HuH-7.5 (cell line): ENCODE measurements at regions not wholly inside any gene's neighbourhood (a gene's known extent, or its start where the extent isn't known, plus 50 kb on each side); places are given as distances from the start of the nearest gene placed in this dataset.

Experiments used
- DNase-seq: peaks from one replicate; pipeline ENCODE4 v3.0.0; 2011; ENCODE audit warnings: low spot score

GRCh38 chr10:131691481-131692090 lies 209.2 kb upstream of the PPP2R2D start:
- no peak for DNase-seq

GRCh38 chr10:131692176-131692575 lies 208.6 kb upstream of the PPP2R2D start:
- DNase-seq = no peak

GRCh38 chr10:131692686-131693334 lies 208.0 kb upstream of the PPP2R2D start:
- no peak for DNase-seq

- no peak for DNase-seq
These were observed 207.0 kb upstream of the PPP2R2D start for GRCh38 chr10:131693766-131694165.

GRCh38 chr10:131694168-131694780 lies 206.5 kb upstream of the PPP2R2D start:
- DNase-seq = no peak

DNA sequence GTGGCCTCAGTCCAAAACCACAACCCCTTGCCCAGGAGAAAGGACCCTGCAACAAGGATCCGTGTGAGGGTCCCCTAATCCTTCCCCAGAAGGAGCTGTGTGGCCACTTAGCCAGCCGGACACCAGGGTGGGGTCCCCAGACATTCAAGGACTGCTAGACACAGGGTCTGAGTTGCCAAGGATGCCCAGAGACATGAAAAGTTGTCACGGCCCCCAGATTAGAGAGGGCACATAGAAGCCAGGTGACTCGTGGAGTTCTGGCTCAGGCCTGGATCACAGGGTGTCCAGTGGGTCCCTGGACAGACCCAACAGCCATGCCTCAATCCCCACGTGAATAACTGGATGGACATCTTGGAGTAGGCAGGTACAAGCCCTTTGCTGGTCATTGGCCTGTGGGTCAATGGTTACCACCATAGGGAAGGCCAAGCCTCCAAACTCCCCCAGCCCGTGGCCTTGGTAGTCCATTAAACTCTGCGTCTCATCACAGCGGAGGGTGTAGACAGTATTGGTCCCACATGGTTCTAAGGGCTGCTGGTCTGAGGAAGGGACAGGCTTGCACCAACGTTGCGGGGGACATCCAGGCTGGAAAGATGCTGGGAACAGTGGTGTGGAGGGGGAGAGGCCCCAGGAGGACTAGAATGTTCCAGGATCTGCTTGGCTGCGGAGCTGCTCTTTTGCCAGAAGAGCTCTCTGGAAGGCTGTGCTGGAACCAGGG lies 205.9 kb upstream of the PPP2R2D start:
- no peak for DNase-seq

GRCh38 chr10:131695496-131696165 lies 205.2 kb upstream of the PPP2R2D start:
- no peak for DNase-seq

GRCh38 chr10:131697476-131698128 lies 203.2 kb upstream of the PPP2R2D start:
- no peak for DNase-seq

DNA sequence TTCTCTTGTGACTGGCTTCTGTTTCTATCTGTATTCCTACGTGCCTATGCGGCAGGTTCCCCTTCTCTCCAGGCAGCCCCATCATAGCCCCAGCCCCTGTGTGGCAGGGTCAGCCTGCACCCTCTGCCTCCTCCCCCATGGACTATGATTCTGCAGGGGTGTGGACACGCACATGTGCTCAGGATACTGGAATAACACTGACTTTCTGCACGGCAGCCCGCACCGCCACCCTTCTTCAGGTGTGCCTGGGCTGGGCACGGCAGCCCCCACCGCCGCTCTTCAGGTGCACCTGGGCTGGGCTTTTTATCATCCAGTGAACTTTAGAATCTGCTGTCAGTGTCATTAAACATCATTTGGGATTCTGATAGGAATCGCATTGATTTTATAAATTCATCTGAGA lies 202.6 kb upstream of the PPP2R2D start:
- no peak for DNase-seq

DNA sequence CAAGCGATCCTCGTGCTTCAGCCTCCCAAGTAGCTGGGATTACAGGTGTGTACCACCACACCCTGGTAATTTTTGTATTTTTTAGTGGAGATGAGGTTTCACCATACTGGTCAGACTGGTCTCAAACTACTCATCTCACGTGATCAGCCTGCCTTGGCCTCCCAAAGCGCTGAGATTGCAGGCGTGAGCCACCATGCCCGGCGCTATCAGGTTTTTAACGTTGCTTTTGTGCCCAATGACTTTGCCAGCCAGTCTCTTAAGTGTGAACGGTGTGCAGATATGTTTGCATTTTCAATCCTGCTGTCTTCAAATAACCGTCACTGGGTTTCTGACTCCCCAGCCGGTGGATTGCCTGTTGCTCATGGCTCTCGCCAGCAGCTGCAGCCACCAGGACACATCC lies 201.8 kb upstream of the PPP2R2D start:
- DNase-seq = no peak

GRCh38 chr10:131700032-131700431 lies 200.8 kb upstream of the PPP2R2D start:
- DNase-seq = no peak

GRCh38 chr10:131700506-131700905 lies 200.3 kb upstream of the PPP2R2D start:
- DNase-seq = no peak

GRCh38 chr10:131701131-131701947 lies 199.5 kb upstream of the PPP2R2D start:
- DNase-seq = no peak

DNA sequence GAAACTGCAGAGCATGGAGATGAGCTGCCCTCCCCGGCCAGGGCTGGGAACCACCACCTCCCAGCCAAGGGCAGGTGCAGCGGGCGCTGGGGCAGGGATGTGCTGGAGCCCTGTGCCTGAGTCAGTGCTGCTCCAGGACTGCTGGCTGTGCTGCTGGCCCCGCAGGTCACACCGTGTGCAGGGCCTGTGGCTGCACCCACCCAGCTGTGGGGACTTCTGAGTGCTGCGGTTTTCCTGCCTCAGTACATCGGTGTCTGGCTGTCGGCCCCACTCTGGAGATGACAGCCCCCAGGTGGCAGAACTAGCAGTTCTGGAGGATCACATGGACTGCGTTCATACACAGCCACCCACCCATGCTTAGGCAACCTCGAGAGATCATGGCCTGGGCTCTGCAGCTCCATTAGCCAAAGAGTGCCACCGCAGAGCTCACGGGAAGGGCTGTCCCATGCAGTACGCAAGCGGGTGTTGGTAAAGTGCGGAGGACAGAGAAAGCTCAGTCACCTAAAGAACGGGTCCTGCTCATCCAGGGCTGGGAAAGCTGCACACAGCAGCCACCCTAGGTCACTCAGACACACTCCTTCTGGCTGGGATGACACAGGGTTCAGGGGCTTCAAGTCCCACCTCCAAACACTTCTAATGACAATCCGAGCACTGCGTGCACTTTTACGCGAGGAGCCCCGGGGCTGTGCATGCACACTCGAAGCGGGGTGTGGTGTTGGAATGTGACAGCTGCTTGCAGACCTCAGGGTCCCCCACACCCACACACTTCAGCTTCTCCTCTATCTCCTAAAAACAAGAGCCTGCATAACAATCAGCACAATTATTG lies 198.1 kb upstream of the PPP2R2D start:
- DNase-seq = no peak

DNA sequence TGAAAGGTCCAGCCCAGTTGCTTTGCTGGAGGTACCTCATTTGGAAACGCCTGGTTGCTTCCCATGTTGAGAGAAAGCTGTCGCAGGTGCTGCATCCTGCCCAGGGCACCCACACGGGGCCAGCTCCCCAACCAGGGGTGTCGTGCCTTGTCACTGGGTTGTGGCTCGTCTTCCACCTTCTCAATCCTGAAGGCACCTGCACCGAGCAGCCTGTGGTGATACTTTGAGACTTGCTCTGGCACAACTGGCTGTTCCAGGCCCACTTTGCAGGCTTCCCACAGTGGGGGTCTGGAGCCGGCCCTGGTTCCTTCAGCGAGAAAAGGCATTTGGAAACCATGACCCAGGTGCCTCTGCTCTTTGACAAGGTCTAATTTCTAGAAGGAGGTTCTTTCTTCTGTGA lies 197.3 kb upstream of the PPP2R2D start:
- DNase-seq = no peak

GRCh38 chr10:131703941-131704340 lies 196.9 kb upstream of the PPP2R2D start:
- no peak for DNase-seq

- DNase-seq = no peak
These were observed 194.3 kb upstream of the PPP2R2D start for GRCh38 chr10:131706476-131706875.

- DNase-seq = no peak
These were observed 193.9 kb upstream of the PPP2R2D start for GRCh38 chr10:131706952-131707351.

GRCh38 chr10:131708225-131708880 lies 192.5 kb upstream of the PPP2R2D start:
- no peak for DNase-seq
